A673 (cell line): ENCODE measurements at regions not wholly inside any gene's neighbourhood (a gene's known extent, or its start where the extent isn't known, plus 50 kb on each side); places are given as distances from the start of the nearest gene placed in this dataset.
"Not testable (repeated sequence)": the region's sequence is repeated elsewhere in the genome, so short reads cannot be mapped to it uniquely, and the experiment has no call there.

Source experiments
- BruUV-seq: library from RNA; stranded (reverse); fragments of 400-500 nt; replicated peaks from 2 replicates; lab custom pipeline; 2021; lab: Mats Ljungman, UMichigan
- CTCF ChIA-PET: fragments of 300-600 bp; sonication (Branson Sonifier 250); formaldehyde crosslinking; loops from one replicate; lab custom pipeline; 2022; ENCODE audit warnings: antibody characterized with exemption; lab: Charles Lee
- POLR2A ChIA-PET: fragments of 300-600 bp; sonication (Branson Sonifier 250); formaldehyde crosslinking; loops from one replicate; lab custom pipeline; 2022; ENCODE audit warnings: antibody characterized with exemption; ENCODE audit not compliant: low non-redundant PET; lab: Charles Lee
- DNase-seq: peaks from one replicate; pipeline ENCODE4 v3.0.0-alpha.2; 2015; ENCODE audit warnings: low spot score
- H3K27ac ChIP-seq: fragments of 200-600 bp; sonication (generic); 2 replicates; pipeline ENCODE4 v1.5.1; 2016; ENCODE audit warnings: mixed run types, low read depth, mild to moderate bottlenecking, mixed read lengths, antibody characterized with exemption, low read length; ENCODE audit not compliant: poor library complexity, severe bottlenecking
- H3K27me3 ChIP-seq: fragments of 200-600 bp; sonication (generic); replicated peaks from 2 replicates; pipeline ENCODE4 v1.6.1; 2017; ENCODE audit warnings: mixed run types, low read depth, mild to moderate bottlenecking, mixed read lengths, antibody characterized with exemption, low read length; ENCODE audit not compliant: insufficient read depth, poor library complexity
- H3K36me3 ChIP-seq: fragments of 200-600 bp; sonication (generic); 2 replicates; pipeline ENCODE4 v1.6.1; 2016; ENCODE audit warnings: mixed run types, mild to moderate bottlenecking, mixed read lengths, antibody characterized with exemption, low read length; ENCODE audit not compliant: insufficient read depth, poor library complexity, severe bottlenecking
- H3K4me1 ChIP-seq: fragments of 200-600 bp; sonication (generic); 2 replicates; pipeline ENCODE4 v1.6.1; 2017; ENCODE audit warnings: mixed run types, mild to moderate bottlenecking, mixed read lengths, antibody characterized with exemption, low read length; ENCODE audit not compliant: insufficient read depth, poor library complexity, severe bottlenecking
- H3K4me3 ChIP-seq: fragments of 200-600 bp; sonication (generic); 2 replicates; pipeline ENCODE4 v1.5.1; 2016; ENCODE audit warnings: low read depth, mixed run types, mild to moderate bottlenecking, mixed read lengths, low read length; ENCODE audit not compliant: poor library complexity, severe bottlenecking
- H3K9me3 ChIP-seq: fragments of 200-600 bp; sonication (generic); 2 replicates; pipeline ENCODE4 v1.6.1; 2016; ENCODE audit warnings: mixed run types, low read depth, mild to moderate bottlenecking, mixed read lengths, antibody characterized with exemption, low read length; ENCODE audit not compliant: poor library complexity, severe bottlenecking
- EZH2 ChIP-seq: fragments of 200-600 bp; sonication (generic); IDR thresholded peaks from 2 replicates; pipeline ENCODE4 v1.6.1; 2017; ENCODE audit warnings: borderline replicate concordance, low read depth, mild to moderate bottlenecking, mixed read lengths, antibody characterized with exemption, low read length; ENCODE audit not compliant: poor library complexity, severe bottlenecking
- intact Hi-C: fragments of 100-400 bp; cut with micrococcal nuclease; formaldehyde crosslinking; loops from one replicate; pipeline ENCODE4 v1.10.0; 2022; ENCODE audit not compliant: unreplicated experiment
- TF ChIP-seq, protein P1 (sequence below): fragments of 300-800, 200-600 bp; sonication (generic); conservative IDR thresholded peaks from 2 replicates; pipeline ENCODE4 v1.5.1; 2017; ENCODE audit warnings: low read depth, mild to moderate bottlenecking, antibody characterized with exemption, low read length, moderate library complexity, mixed read lengths

DNA sequence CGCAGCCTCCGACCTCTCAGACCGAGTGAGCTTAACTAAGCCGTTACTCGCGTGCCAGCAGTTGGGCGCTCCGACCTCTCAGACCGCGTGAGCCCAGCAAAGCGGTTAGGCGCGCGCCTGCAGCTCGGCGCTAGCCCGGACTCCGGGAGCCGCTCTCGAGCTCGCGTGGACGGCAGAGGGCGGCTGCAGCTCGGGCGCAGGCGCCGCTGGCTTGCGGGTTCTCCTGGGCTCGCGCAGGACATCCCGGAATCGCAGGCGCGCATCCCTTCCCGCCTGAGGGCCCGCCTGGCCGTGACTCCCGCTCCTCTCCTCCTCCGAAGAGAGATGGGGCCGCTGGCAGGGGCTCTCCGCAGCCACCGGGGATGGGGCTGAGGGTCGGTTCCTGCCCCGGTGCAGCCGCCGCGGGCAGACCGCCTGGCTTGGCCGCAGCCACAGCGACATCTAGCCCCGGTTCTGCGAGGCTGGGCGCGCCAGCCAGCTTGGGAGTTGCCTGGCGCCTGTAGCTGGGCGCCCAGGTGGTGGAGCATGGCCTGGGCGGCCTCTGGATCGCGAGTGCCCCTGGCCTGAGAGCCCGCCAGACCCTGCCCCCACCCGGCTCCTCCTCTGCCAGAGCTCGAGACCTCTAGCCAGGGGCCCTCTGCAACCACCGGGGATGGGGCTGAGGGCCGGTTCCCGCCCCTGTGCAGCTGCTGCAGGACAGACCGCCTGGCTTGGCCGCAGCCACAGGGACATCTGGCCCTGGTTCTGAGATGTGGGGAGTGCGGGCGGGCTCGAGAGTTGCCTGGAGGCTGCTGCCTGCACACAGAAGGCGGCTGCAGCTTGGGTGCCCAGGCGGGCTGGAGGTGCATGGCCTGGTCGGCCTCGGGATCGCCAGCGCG, 85.7 kb upstream of the CCDC180 start:
- H3K27me3 ChIP-seq = peaks cover 52% of the 10 kb centered on the region
- H3K4me1 ChIP-seq, H3K4me3 ChIP-seq, intact Hi-C loops, H3K36me3 ChIP-seq, H3K27ac ChIP-seq, BruUV-seq, H3K9me3 ChIP-seq, CTCF ChIA-PET, POLR2A ChIA-PET: not testable (repeated sequence)
- peak; percentile 26 for DNase-seq
- peak; percentile 27 for TF ChIP-seq EZH2

DNA sequence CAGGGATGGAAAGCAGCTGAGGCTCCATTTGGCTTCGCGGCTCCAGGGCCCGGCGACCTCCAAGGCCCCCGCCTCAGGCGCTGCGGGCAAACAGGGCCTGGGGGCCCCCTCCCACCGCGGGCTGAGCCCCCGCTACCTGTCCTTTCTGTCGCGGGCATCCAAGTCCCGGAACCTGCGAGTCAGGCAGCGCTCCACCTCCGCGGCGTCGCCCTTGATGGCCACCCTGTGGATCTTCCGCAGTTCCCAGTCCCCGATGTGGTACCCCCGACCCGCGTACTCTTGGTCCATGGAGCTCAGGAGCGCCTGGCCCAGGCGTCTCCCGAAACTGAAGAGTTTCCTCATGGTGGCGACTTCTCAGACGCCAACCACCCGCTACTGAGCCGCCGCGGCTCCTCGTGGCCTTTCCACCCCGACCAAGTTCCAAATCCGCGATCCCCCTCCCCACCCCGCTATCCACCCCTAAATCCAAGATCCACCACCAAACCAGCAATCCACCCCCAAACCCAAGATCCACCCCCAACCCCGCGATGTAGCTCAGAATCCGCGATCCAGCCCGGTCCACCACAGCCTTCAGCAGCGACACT, 86.5 kb upstream of the CCDC180 start:
- Histone ChIP-seq H3K9me3 (no peaks in the 10 kb centered on the region), H3K4me3 (no peak overlapping the region), H3K27ac (no peak overlapping the region), H3K27me3 (peaks cover 52% of the 10 kb centered on the region), H3K36me3 (no peaks in the 10 kb centered on the region), H3K4me1 (no peaks in the 10 kb centered on the region)
- ChIA-PET CTCF (no interaction called here), POLR2A (no interaction called here)
- BruUV-seq = no TSS peak
- DNase-seq = no peak
- TF ChIP-seq, protein P1, sequence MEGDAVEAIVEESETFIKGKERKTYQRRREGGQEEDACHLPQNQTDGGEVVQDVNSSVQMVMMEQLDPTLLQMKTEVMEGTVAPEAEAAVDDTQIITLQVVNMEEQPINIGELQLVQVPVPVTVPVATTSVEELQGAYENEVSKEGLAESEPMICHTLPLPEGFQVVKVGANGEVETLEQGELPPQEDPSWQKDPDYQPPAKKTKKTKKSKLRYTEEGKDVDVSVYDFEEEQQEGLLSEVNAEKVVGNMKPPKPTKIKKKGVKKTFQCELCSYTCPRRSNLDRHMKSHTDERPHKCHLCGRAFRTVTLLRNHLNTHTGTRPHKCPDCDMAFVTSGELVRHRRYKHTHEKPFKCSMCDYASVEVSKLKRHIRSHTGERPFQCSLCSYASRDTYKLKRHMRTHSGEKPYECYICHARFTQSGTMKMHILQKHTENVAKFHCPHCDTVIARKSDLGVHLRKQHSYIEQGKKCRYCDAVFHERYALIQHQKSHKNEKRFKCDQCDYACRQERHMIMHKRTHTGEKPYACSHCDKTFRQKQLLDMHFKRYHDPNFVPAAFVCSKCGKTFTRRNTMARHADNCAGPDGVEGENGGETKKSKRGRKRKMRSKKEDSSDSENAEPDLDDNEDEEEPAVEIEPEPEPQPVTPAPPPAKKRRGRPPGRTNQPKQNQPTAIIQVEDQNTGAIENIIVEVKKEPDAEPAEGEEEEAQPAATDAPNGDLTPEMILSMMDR = no peak
- TF ChIP-seq EZH2 = no peak
- intact Hi-C loops = no loop called here

DNA sequence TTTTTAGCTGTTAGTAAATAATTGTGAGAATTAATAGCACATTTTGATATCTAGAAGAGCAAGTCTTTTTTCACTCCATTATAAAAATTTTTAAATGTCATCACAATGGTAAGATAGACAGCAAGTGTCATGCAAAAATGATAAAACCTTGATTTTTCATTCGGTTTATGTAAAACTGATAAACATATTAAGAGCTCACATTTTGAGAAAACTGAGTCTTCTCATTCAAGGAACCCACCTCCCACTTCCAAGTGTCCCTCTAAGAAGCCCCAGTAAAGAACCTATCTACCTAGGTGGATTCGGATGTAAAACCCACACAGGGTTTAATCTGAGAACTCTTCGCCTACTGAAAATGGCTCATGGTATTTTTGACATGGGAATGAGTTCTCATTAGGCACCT, 87.1 kb upstream of the CCDC180 start:
- H3K36me3 ChIP-seq, POLR2A ChIA-PET, CTCF ChIA-PET, H3K9me3 ChIP-seq, H3K27ac ChIP-seq, H3K4me3 ChIP-seq, intact Hi-C loops, BruUV-seq, DNase-seq, H3K4me1 ChIP-seq: not testable (repeated sequence)
- H3K27me3 ChIP-seq = peaks cover 47% of the 10 kb centered on the region

DNA sequence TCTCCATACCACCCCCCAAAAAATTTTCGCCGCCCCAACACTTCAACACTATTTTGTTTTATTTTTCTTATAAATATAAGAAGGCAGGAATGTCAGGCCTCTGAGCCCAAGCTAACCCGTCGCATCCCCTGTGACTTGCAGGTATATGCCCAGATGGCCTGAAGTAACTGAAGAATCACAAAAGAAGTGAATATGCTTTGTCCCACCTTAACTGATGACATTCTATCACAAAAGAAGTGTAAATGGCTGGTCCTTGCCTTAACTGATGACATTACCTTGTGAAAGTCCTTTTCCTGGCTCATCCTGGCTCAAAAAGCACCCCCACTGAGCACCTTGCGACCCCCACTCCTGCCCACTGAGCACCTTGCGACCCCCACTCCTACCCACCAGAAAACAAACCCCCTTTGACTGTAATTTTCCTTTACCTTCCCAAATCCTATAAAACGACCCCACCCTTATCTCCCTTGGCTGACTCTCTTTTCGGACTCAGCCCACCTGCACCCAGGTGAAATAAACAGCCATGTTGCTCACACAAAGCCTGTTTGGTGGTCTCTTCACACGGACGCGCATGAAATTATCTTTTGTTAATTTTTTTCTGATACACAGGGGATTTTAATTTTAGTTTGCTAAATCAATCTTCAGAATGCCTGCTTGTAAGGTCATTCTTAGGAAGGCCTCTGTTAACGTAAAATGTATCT, 87.9 kb upstream of the CCDC180 start:
- POLR2A ChIA-PET, H3K9me3 ChIP-seq, DNase-seq, H3K27ac ChIP-seq, H3K4me1 ChIP-seq, BruUV-seq, CTCF ChIA-PET, H3K36me3 ChIP-seq, H3K4me3 ChIP-seq, intact Hi-C loops: not testable (repeated sequence)
- H3K27me3 ChIP-seq = peaks cover 47% of the 10 kb centered on the region

DNA sequence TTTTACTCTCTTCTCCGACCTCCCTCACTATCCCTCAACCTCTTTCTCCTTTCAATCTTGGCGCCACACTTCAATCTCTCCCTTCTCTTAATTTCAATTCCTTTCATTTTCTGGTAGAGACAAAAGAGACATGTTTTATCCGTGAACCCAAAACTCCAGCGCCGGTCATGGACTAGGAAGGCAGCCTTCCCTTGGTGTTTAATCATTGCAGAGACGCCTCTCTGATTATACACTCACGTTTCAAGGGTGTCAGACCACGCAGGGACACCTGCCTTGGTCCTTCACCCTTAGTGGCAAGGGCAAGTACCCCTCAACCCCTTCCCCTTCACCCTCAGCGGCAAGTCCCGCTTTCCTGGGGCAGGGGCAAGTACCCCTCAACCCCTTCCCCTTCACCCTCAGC, 92.3 kb upstream of the CCDC180 start:
- POLR2A ChIA-PET, CTCF ChIA-PET, H3K4me1 ChIP-seq, H3K4me3 ChIP-seq, H3K27me3 ChIP-seq, intact Hi-C loops, BruUV-seq, H3K9me3 ChIP-seq, DNase-seq, H3K36me3 ChIP-seq, H3K27ac ChIP-seq: not testable (repeated sequence)

DNA sequence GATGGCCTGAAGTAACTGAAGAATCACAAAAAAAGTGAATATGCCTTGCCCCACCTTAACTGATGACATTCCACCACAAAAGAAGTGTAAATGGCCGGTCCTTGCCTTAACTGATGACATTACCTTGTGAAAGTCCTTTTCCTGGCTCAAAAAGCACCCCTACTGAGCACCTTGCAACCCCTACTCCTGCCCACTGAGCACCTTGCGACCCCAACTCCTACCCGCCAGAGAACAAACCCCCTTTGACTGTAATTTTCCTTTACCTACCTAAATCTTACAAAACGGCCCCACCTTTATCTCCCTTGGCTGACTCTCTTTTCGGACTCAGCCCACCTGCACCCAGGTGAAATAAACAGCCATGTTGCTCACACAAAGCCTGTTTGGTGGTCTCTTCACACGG, 92.9 kb upstream of the CCDC180 start:
- H3K9me3 ChIP-seq, H3K36me3 ChIP-seq, POLR2A ChIA-PET, intact Hi-C loops, DNase-seq, H3K4me1 ChIP-seq, H3K27ac ChIP-seq, CTCF ChIA-PET, BruUV-seq, H3K27me3 ChIP-seq, H3K4me3 ChIP-seq: not testable (repeated sequence)
